IMR-90 (cell line): ENCODE measurements at regions not wholly inside any gene's neighbourhood (a gene's known extent, or its start where the extent isn't known, plus 50 kb on each side); places are given as distances from the start of the nearest gene placed in this dataset.

Experiments
- ATAC-seq: fragments of 200-7000 bp; cut with Tn5 transposase; 2 replicates; pipeline ENCODE4 v1.9.1; 2020; ENCODE audit warnings: low read depth, mild to moderate bottlenecking, moderate library complexity
- BruUV-seq: library from RNA; stranded (reverse); fragments of 400-500 nt; replicated peaks from 2 replicates; lab custom pipeline; 2021; lab: Mats Ljungman, UMichigan
- CTCF ChIA-PET: fragments of 300-600 bp; formaldehyde crosslinking; extraction: SDS; loops from one replicate; lab custom pipeline; 2021; ENCODE audit warnings: antibody characterized with exemption; lab: Yijun Ruan, JAX
- POLR2A ChIA-PET: fragments of 300-600 bp; sonication (Branson Sonifier 250); formaldehyde crosslinking; loops from one replicate; lab custom pipeline; 2022; ENCODE audit warnings: antibody characterized with exemption; ENCODE audit not compliant: unreplicated experiment; lab: Charles Lee
- DNase-seq: peaks from one replicate; pipeline ENCODE4 v3.0.0; 2013
- H2AFZ ChIP-seq: replicated peaks from 2 replicates; pipeline ENCODE3; 2013; ENCODE audit warnings: low read length, mild to moderate bottlenecking; ENCODE audit not compliant: poor library complexity
- H2AK5ac ChIP-seq: 2 replicates; pipeline ENCODE4 v1.6.1; 2013; ENCODE audit warnings: low read depth, low read length, inconsistent platforms
- H2AK9ac ChIP-seq: replicated peaks from 2 replicates; pipeline ENCODE3; 2013; ENCODE audit warnings: mild to moderate bottlenecking, low read depth, low read length, moderate library complexity; ENCODE audit not compliant: poor library complexity
- H2BK120ac ChIP-seq: 2 replicates; pipeline ENCODE4 v1.6.1; 2013; ENCODE audit warnings: low read depth, low read length, inconsistent platforms
- H2BK15ac ChIP-seq: 3 replicates; pipeline ENCODE4 v1.6.1; 2013; ENCODE audit warnings: low read depth, low read length, inconsistent platforms
- H2BK20ac ChIP-seq: 2 replicates; pipeline ENCODE4 v1.6.1; 2013; ENCODE audit warnings: low read depth, mild to moderate bottlenecking, inconsistent platforms, low read length, moderate library complexity
- H2BK5ac ChIP-seq: 2 replicates; pipeline ENCODE4 v1.6.1; 2013; ENCODE audit warnings: mild to moderate bottlenecking, low read depth, low read length, inconsistent platforms; ENCODE audit not compliant: poor library complexity, severe bottlenecking
- H3K14ac ChIP-seq: replicated peaks from 2 replicates; pipeline ENCODE4 v1.6.1; 2013; ENCODE audit warnings: low read depth, low read length, inconsistent platforms
- H3K18ac ChIP-seq: 2 replicates; pipeline ENCODE4 v1.6.1; 2013; ENCODE audit warnings: low read depth, low read length, control low read depth
- H3K23ac ChIP-seq: 2 replicates; pipeline ENCODE4 v1.6.1; 2013; ENCODE audit warnings: low read depth, low read length, inconsistent platforms
- H3K27ac ChIP-seq: 2 replicates; pipeline ENCODE4 v1.5.1; 2013; ENCODE audit warnings: mild to moderate bottlenecking, control low read depth, low read length; ENCODE audit not compliant: insufficient read depth
- H3K27me3 ChIP-seq: 2 replicates; pipeline ENCODE4 v1.6.1; 2013; ENCODE audit warnings: low read length; ENCODE audit not compliant: control insufficient read depth, insufficient read depth
- H3K36me3 ChIP-seq: 2 replicates; pipeline ENCODE4 v1.6.1; 2013; ENCODE audit warnings: low read length, mixed read lengths; ENCODE audit not compliant: control insufficient read depth, insufficient read depth
- H3K4ac ChIP-seq: 2 replicates; pipeline ENCODE4 v1.6.1; 2013; ENCODE audit warnings: low read depth, low read length, inconsistent platforms
- H3K4me1 ChIP-seq: 2 replicates; pipeline ENCODE4 v1.6.1; 2013; ENCODE audit warnings: low read length, mixed read lengths; ENCODE audit not compliant: control insufficient read depth, insufficient read depth
- H3K4me2 ChIP-seq: 2 replicates; pipeline ENCODE4 v1.6.1; 2013; ENCODE audit warnings: low read depth, mild to moderate bottlenecking, control low read depth, low read length, moderate library complexity
- H3K4me3 ChIP-seq: 2 replicates; pipeline ENCODE4 v1.5.1; 2013; ENCODE audit warnings: low read depth, mild to moderate bottlenecking, control low read depth, low read length, moderate library complexity; ENCODE audit not compliant: insufficient read depth
- H3K56ac ChIP-seq: 2 replicates; pipeline ENCODE4 v1.6.1; 2013; ENCODE audit warnings: low read length, inconsistent platforms; ENCODE audit not compliant: insufficient read depth; ENCODE audit errors: extremely low read depth
- H3K79me1 ChIP-seq, 2 experiments: 2 replicates each; pipeline ENCODE4 v1.6.1; 2013; ENCODE audit warnings: low read length in 2 of 2, inconsistent platforms in 1 of 2, low read depth in 1 of 2
- H3K9ac ChIP-seq: 2 replicates; pipeline ENCODE4 v1.6.1; 2013; ENCODE audit warnings: low read depth, low read length, control low read depth
- H3K9me1 ChIP-seq: 2 replicates; pipeline ENCODE4 v1.6.1; 2013; ENCODE audit warnings: low read length, inconsistent platforms; ENCODE audit not compliant: insufficient read depth
- H3K9me3 ChIP-seq: 2 replicates; pipeline ENCODE4 v1.6.1; 2013; ENCODE audit warnings: low read length; ENCODE audit not compliant: control insufficient read depth, insufficient read depth
- H4K20me1 ChIP-seq: 2 replicates; pipeline ENCODE4 v1.6.1; 2013; ENCODE audit warnings: low read length, inconsistent platforms; ENCODE audit not compliant: insufficient read depth
- H4K5ac ChIP-seq: 2 replicates; pipeline ENCODE4 v1.6.1; 2013; ENCODE audit warnings: mild to moderate bottlenecking, low read depth, low read length, control low read depth
- H4K8ac ChIP-seq, 2 experiments: 2 replicates each; pipeline ENCODE4 v1.6.1; 2013; ENCODE audit warnings: low read depth in 2 of 2, low read length in 2 of 2, control low read depth in 1 of 2, inconsistent platforms in 1 of 2
- H4K91ac ChIP-seq: 2 replicates; pipeline ENCODE4 v1.6.1; 2013; ENCODE audit warnings: low read depth, low read length, inconsistent platforms; ENCODE audit not compliant: insufficient read depth
- BHLHE40 ChIP-seq: fragments of 150-350 bp; IDR thresholded peaks from 2 replicates; pipeline ENCODE4 v1.6.1; 2016; ENCODE audit warnings: mild to moderate bottlenecking, low read depth, low read length
- CHD1 ChIP-seq: IDR thresholded peaks from 2 replicates; pipeline ENCODE4 v1.6.1; 2012; ENCODE audit warnings: low read depth, low read length, improper control_type of control experiment
- CTCF ChIP-seq: conservative IDR thresholded peaks from 2 replicates; pipeline ENCODE4 v1.5.1; 2012; ENCODE audit warnings: mild to moderate bottlenecking, low read depth, low read length, improper control_type of control experiment
- MAZ ChIP-seq: IDR thresholded peaks from 2 replicates; pipeline ENCODE4 v1.6.1; 2012; ENCODE audit warnings: low read depth, mild to moderate bottlenecking, low read length, improper control_type of control experiment, moderate library complexity, borderline replicate concordance
- MXI1 ChIP-seq: IDR thresholded peaks from 2 replicates; pipeline ENCODE4 v1.6.1; 2012; ENCODE audit warnings: low read depth, mild to moderate bottlenecking, low read length, moderate library complexity, borderline replicate concordance
- NFE2L2 ChIP-seq: fragments of 150-350 bp; IDR thresholded peaks from 2 replicates; pipeline ENCODE4 v1.6.1; 2016; ENCODE audit warnings: low read depth, mild to moderate bottlenecking, low read length
- SMC3 ChIP-seq: fragments of 150-350 bp; IDR thresholded peaks from 2 replicates; pipeline ENCODE4 v1.6.1; 2016; ENCODE audit warnings: low read depth, mild to moderate bottlenecking, antibody characterized with exemption, low read length, moderate library complexity
- USF2 ChIP-seq: fragments of 150-350 bp; IDR thresholded peaks from 2 replicates; pipeline ENCODE4 v1.6.1; 2017; ENCODE audit warnings: mild to moderate bottlenecking, antibody characterized with exemption, low read length, low read depth
- WGBS, 2 experiments: methylation state at CpG; one replicate each; pipeline versions ENCODE4 v1.1.5 to v1.1.7; 2013; ENCODE audit warnings: missing lambda C conversion rate in 2 of 2; ENCODE audit not compliant: insufficient read length in 1 of 2; ENCODE audit errors: extremely low coverage in 2 of 2; 5-methylcytosine and 5-hydroxymethylcytosine counted together
- dilution Hi-C: fragments of 300-500 bp; cut with HindIII; formaldehyde crosslinking; loops from one replicate; pipeline ENCODE4 v1.14.3; 2018; ENCODE audit warnings: low sequenced_read_pairs; ENCODE audit not compliant: unreplicated experiment
- in situ Hi-C: fragments of 300-500 bp; cut with MboI; formaldehyde crosslinking; loops from 3 replicates; pipeline ENCODE4 v1.14.3; 2019; ENCODE audit warnings: low sequenced_read_pairs, inconsistent platforms, mixed read lengths
- intact Hi-C: fragments of 100-400 bp; cut with micrococcal nuclease; formaldehyde crosslinking; loops from 2 replicates; pipeline ENCODE4 v1.10.0; 2022

GRCh38 chr18:44374966-44375365 is 305.7 kb upstream of the SETBP1 start:
- no peak overlapping the region for H2AK9ac ChIP-seq
- BruUV-seq: no TSS peak
- ChIA-PET CTCF (no interaction called here), POLR2A (no interaction called here)
- no peak overlapping the region for H3K4me2 ChIP-seq
- no peak overlapping the region for H3K27ac ChIP-seq
- no peaks in the 10 kb centered on the region for H3K27me3 ChIP-seq
- DNase-seq (no peak), ATAC-seq (no peak)
- H3K9me1 ChIP-seq: no peaks in the 10 kb centered on the region
- no peaks in the 10 kb centered on the region for H3K79me1 ChIP-seq
- no peak overlapping the region for H2BK15ac ChIP-seq
- dilution Hi-C loops (no loop called here), intact Hi-C loops (no loop called here), in situ Hi-C loops (no loop called here)
- no peak overlapping the region for H3K56ac ChIP-seq
- no peak overlapping the region for H3K18ac ChIP-seq
- H2BK5ac ChIP-seq: no peak overlapping the region
- no peak overlapping the region for H2BK20ac ChIP-seq
- no peak overlapping the region for H3K9ac ChIP-seq
- no peak overlapping the region for H3K14ac ChIP-seq
- no peaks in the 10 kb centered on the region for H3K36me3 ChIP-seq
- WGBS, 2 experiments: no CpG with 5 or more reads among the region's 3 CpGs
- H2AFZ ChIP-seq: no peak overlapping the region
- no peak overlapping the region for H3K23ac ChIP-seq
- no peak overlapping the region for H4K8ac ChIP-seq
- H3K4ac ChIP-seq: no peak overlapping the region
- H3K4me3 ChIP-seq: no peak overlapping the region
- no peaks in the 10 kb centered on the region for H3K4me1 ChIP-seq
- H4K91ac ChIP-seq: no peak overlapping the region
- no peaks in the 10 kb centered on the region for H4K20me1 ChIP-seq
- H2AK5ac ChIP-seq: no peak overlapping the region
- no peak overlapping the region for H2BK120ac ChIP-seq
- TF ChIP-seq NFE2L2: no peak
- no peak for TF ChIP-seq USF2
- TF ChIP-seq CTCF: no peak
- no peak for TF ChIP-seq MXI1
- no peak for TF ChIP-seq SMC3
- no peak for TF ChIP-seq MAZ
- no peak for TF ChIP-seq BHLHE40
- no peak for TF ChIP-seq CHD1
- H3K9me3 ChIP-seq: peaks cover 6% of the 10 kb centered on the region
- no peak overlapping the region for H4K5ac ChIP-seq
